Glomerular visceral epithelial cell (primary cell): ENCODE measurements at regions not wholly inside any gene's neighbourhood (a gene's known extent, or its start where the extent isn't known, plus 50 kb on each side); places are given as distances from the start of the nearest gene placed in this dataset.

Experiments
- DNase-seq: peaks from one replicate; pipeline ENCODE4 v3.0.0-alpha.2; 2016; ENCODE audit errors: extremely low spot score

DNA sequence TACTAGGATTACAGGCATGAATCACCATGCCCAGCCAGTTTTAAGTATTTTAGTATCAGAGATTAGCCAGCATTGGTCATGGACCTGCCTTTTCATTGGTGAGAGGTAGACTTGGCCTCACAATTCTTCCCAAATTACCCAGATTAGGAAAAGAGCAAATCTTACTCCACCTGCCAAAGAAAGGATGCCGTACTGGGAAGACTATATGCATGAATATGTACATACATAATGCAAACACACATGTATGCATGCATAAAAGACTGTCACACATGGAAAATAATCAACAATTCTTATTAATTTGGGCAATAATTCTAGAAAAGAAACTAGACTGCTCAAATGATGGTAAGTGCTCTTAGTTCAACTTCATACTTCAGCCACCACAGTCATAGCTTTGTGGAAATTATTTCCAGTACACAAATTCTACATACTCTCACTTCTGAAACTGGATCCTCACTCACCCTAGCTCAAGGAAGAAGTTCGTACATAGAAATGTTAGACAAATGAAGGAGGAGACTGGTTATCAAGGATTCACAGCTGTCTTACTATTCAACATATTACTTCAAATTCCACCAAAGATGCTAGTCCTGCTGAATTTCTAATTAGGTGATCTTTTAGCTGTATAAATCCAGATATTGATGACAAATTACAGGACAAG lies 73.7 kb downstream of the MINAR2 start:
- no peak for DNase-seq

- no peak for DNase-seq
These were observed 74.0 kb upstream of the CHSY3 start for GRCh38 chr5:129830288-129830687.

DNA sequence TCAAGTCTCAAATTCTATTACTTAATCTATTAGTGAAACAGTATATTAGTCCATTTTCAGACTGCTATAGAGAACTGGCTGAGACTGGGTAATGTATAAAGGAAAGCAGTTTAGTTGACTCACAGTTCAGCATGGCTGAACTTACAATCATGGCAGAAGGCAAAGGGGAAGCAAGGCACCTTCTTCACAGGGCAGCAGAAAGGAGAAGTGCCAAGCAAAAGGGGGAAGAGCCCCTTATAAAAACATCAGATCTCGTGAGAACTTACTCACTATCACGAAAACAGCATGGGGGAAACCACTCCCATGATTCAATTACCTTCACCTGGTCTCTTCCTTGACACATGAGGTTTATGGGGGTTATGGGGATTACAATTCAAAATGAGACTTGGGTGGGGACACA lies 67.9 kb upstream of the CHSY3 start:
- no peak for DNase-seq

DNA sequence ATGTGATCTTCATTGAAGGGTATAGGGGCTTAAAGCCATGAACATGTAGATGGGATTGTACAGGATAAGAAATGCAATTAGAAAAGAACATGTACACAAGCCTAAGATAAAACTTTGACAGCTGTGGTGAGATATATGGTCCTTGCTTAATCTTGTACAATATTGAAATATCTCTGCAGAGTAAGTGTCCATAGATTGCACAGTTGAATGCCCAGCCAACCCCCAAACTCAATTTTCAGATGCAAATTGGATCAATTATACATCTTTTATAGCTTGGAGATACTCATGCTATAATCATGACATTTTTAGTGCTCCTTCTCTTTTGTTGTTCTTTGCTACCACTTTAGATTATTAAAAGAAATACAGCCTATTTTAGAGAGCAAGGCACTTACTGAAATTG lies 59.5 kb upstream of the CHSY3 start:
- no peak for DNase-seq

DNA sequence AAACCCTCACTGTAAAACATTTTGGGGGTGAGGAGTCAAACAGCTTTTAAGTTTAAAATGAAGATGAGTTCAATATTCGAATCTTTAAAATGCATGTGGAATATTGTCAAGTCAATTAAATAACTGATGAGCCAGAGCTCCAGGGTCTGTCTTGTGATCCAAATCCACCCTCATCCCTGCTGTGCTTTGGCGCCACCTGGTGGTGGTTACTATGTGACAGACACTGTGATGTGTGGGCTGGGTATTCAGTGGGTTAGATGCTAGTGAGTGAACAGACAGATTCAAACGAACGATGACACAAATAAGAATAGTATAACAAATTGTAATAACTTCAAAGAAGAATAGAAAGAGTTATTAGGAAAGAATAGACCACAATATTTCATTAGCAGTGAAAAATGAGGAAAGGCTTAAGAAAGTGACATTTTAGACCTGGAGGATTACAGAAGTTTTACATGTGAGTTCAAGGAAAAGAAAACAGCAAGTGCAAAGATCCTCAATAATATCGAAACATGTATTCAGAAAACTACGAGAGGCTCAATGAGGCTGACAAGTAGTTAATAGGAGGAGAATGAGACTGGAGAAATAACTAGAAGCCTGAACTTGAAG lies 51.4 kb upstream of the CHSY3 start:
- DNase-seq, result peak; percentile 72

DNA sequence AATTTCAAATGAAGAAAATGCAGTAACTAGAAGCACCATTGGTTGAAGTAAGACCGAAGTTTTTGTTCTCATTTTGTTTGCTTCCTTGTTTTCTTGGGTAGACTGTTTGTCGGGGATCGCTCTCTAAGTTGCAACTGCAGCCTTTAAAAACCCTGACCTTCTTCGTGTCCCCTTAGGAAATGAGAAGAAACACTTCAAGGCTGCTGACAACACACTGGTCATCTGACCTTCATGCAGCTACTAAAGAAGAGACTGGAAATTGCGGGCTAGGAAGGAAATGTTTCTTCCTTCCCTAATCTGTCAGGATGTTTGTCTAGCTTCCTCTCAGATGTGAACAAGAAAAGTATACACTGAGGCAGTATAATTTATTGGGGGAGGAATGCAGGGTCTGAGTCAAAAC lies 50.7 kb upstream of the CHSY3 start:
- no peak for DNase-seq
